ENCODE measurements at regions not wholly inside any gene's neighbourhood (a gene's known extent, or its start where the extent isn't known, plus 50 kb on each side); places are given as distances from the start of the nearest gene placed in this dataset.

DNA sequence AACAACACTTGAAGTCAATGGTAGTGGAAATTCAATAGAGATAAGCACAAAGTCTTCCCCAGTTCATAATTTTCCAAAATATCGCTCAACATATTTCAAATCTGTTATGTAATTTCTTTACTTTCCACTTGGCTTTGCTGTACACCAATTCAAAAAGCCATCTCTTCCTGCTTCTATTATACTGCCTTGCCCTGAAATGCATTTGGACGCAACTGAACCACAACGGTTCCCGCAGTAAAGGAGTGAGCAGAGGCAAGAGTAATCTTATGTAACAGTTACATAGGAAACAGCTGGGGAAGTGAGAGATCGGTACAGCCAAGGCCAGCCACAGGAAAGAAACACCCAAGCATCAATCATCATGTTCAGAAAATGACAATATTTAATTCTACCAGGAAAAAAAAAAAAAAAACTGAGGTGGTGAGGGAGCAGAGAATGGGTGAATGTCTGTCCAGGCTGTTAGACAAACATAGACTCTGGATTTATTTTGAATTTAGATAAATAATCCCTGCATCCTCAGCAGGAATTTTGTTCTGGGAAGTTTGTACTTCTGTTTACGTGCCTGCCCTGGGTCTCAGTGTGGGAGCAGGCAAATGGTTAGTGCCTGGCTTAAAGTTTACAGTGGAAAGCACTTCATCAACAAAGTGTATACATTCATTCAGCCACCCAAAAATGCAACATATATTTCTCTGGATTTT is 392.2 kb downstream of the ETS1 start:
- no peaks in the 10 kb centered on the region for H3K36me3 ChIP-seq
- no peak overlapping the region for H3K27ac ChIP-seq
- ATAC-seq (peak in 1 of 4 donors; percentile 25), FAIRE-seq (no peak), DNase-seq (no peak)
- H3K9me3 ChIP-seq = no peaks in the 10 kb centered on the region
- no peak overlapping the region for H3K4me3 ChIP-seq
- intact Hi-C loops (cut with DNase I) = no loop called here
- no peaks in the 10 kb centered on the region for H3K27me3 ChIP-seq
- no peaks in the 10 kb centered on the region for H3K4me1 ChIP-seq
- TF ChIP-seq, protein P1, sequence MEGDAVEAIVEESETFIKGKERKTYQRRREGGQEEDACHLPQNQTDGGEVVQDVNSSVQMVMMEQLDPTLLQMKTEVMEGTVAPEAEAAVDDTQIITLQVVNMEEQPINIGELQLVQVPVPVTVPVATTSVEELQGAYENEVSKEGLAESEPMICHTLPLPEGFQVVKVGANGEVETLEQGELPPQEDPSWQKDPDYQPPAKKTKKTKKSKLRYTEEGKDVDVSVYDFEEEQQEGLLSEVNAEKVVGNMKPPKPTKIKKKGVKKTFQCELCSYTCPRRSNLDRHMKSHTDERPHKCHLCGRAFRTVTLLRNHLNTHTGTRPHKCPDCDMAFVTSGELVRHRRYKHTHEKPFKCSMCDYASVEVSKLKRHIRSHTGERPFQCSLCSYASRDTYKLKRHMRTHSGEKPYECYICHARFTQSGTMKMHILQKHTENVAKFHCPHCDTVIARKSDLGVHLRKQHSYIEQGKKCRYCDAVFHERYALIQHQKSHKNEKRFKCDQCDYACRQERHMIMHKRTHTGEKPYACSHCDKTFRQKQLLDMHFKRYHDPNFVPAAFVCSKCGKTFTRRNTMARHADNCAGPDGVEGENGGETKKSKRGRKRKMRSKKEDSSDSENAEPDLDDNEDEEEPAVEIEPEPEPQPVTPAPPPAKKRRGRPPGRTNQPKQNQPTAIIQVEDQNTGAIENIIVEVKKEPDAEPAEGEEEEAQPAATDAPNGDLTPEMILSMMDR (IDR thresholded peaks at IDR 0.05) = no peak
- 49 to 59% methylated on average over 6 of the region's 6 CpGs for WGBS, 2 donors

DNA sequence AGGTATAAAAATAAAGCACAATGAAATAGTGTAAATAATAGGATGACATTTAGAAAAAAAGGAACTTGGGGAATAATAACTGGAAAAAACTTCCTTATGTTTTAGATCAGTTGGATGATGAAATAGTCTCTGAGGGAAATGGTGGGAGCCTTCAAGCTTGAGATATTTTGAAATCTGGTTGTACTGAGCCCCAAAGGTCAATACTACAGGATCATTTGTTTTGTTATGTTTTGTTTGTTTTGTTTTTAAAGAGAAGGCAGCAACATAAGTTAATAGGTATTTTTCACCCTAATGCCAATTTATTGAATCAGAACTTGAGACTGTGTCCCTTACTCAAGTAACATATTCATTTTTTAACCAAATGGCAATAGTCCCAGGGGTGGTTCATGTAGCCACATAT is 393.1 kb downstream of the ETS1 start:
- Histone ChIP-seq H3K27me3 (no peaks in the 10 kb centered on the region), H3K27ac (no peak overlapping the region), H3K4me3 (no peak overlapping the region), H3K9me3 (no peaks in the 10 kb centered on the region), H3K4me1 (no peaks in the 10 kb centered on the region), H3K36me3 (no peaks in the 10 kb centered on the region)
- TF ChIP-seq, protein P1 (IDR thresholded peaks at IDR 0.05) = no peak
- intact Hi-C loops (cut with DNase I) = no loop called here
- FAIRE-seq = no peak
- no peak for DNase-seq
- ATAC-seq = no peak

DNA sequence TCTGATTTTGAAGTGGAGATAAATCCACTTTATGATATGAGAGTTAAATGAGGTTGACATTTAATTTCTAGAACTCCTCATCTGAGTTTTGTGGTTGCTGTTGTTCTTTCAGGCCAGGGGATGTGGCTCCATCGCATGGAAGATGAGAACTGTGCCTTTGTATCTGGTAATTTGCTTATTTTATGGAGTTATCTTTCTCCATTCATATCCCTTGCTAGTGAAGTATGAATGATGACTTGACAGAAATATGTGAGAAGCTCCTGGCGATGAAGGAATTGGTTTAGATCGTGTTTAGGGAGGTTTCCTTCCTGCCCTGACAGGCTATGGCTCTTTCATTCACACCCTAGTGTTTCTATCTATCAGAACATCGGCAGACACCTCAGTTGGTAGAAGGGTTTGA is 393.7 kb downstream of the ETS1 start:
- no peak for ATAC-seq

DNA sequence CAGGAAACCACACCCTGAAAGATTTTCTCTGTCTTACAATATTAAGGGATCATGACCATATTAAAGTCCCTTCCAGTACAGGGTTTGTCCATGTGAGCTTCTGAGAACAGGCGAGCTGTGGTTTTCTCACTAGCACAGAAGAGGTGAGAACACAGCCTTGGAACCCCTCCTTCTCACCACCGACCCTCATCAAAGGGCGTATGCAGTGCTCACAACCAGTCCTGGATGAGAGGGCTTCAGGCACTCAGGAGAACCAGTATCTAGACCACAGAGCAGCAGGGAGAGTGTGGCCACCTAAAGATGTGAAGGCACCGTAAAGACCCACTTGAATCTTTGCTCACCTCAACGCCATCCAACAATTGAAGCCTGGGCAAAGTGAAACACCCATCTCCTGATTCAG is 397.0 kb downstream of the ETS1 start:
- WGBS, 2 donors = 90 to 94% methylated on average over 5 of the region's 5 CpGs
- no peak for DNase-seq
- H3K4me3 ChIP-seq = no peak overlapping the region
- H3K9me3 ChIP-seq = no peaks in the 10 kb centered on the region
- ATAC-seq = no peak
- FAIRE-seq = no peak
- H3K27me3 ChIP-seq = no peaks in the 10 kb centered on the region
- no peaks in the 10 kb centered on the region for H3K36me3 ChIP-seq
- H3K4me1 ChIP-seq = no peaks in the 10 kb centered on the region
- intact Hi-C loops (cut with DNase I) = no loop called here
- TF ChIP-seq, protein P1 (IDR thresholded peaks at IDR 0.05) = no peak
- H3K27ac ChIP-seq = no peak overlapping the region

More for the DNA sequence above, 393.7 kb downstream of the ETS1 start:
- H3K9me3 ChIP-seq = no peaks in the 10 kb centered on the region
- no peak for FAIRE-seq
- intact Hi-C loops (cut with DNase I) = no loop called here
- TF ChIP-seq, protein P1 (IDR thresholded peaks at IDR 0.05) = no peak
- no peaks in the 10 kb centered on the region for H3K4me1 ChIP-seq
- DNase-seq = no peak
- 78 to 87% methylated on average over 4 of the region's 4 CpGs for WGBS, 2 donors
- no peak overlapping the region for H3K4me3 ChIP-seq
- no peaks in the 10 kb centered on the region for H3K36me3 ChIP-seq
- no peaks in the 10 kb centered on the region for H3K27me3 ChIP-seq
- H3K27ac ChIP-seq = no peak overlapping the region

DNA sequence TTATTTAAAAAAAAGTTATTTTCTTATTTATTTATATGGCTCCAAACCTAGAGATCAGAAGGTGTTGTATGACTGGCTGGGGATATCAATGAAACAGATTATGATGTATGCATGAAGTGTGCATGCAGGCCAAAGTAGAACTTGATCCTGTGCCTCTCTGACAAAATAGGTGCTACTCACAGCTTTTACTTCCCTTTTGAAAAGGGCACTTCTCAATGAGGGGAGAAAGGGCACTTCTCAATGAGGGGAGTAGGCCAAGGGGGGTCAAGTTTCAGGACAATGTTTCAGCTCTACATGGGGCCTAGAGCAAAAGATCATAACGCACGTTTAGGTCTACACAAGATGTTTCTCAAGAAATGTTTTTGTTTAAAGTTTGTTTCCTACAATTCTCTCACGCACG is 397.5 kb downstream of the ETS1 start:
- ATAC-seq (no peak), FAIRE-seq (no peak), DNase-seq (no peak)
- H3K36me3 ChIP-seq = no peaks in the 10 kb centered on the region
- intact Hi-C loops (cut with DNase I) = no loop called here
- H3K9me3 ChIP-seq = no peaks in the 10 kb centered on the region
- no peak overlapping the region for H3K27ac ChIP-seq
- no peaks in the 10 kb centered on the region for H3K27me3 ChIP-seq
- no peaks in the 10 kb centered on the region for H3K4me1 ChIP-seq
- TF ChIP-seq, protein P1 (IDR thresholded peaks at IDR 0.05) = no peak
- 83 to 85% methylated on average over 4 of the region's 4 CpGs for WGBS, 2 donors
- no peak overlapping the region for H3K4me3 ChIP-seq

All from pancreas (tissue), 10 donors.